ENCODE measurements at regions not wholly inside any gene's neighbourhood (a gene's known extent, or its start where the extent isn't known, plus 50 kb on each side); places are given as distances from the start of the nearest gene placed in this dataset.

DNA sequence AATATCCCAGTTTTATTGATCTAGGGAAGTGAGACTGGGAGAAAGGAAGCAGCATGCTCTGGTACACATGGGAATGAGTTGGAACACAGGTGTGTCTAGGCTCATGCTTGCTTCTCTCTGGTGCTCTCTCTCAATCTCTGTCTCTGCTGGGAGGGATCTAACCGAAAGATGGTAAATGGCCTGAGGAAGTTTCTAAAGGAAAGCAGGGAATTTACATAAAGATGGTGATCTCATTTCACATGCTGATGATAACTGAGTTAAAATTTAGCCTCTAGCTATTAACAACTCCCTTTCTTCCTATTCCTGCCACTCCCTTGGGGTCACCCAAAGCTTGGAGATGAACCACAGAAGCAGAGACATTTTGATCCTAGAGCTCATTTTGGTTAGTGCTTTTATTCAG lies 436.2 kb downstream of the SH3GL2 start:
- TF ChIP-seq, protein P1, sequence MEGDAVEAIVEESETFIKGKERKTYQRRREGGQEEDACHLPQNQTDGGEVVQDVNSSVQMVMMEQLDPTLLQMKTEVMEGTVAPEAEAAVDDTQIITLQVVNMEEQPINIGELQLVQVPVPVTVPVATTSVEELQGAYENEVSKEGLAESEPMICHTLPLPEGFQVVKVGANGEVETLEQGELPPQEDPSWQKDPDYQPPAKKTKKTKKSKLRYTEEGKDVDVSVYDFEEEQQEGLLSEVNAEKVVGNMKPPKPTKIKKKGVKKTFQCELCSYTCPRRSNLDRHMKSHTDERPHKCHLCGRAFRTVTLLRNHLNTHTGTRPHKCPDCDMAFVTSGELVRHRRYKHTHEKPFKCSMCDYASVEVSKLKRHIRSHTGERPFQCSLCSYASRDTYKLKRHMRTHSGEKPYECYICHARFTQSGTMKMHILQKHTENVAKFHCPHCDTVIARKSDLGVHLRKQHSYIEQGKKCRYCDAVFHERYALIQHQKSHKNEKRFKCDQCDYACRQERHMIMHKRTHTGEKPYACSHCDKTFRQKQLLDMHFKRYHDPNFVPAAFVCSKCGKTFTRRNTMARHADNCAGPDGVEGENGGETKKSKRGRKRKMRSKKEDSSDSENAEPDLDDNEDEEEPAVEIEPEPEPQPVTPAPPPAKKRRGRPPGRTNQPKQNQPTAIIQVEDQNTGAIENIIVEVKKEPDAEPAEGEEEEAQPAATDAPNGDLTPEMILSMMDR (IDR thresholded peaks at IDR 0.05; ENCODE audit: insufficient read depth, low read length, poor library complexity, severe bottlenecking), result no peak
- TF ChIP-seq EZH2phosphoT487 (conservative IDR thresholded peaks at IDR 0.05; ENCODE audit: low read length), result no peak

Measured in SU-DHL-6 (cell line).